Lung (tissue), 11 donors: ENCODE measurements at regions not wholly inside any gene's neighbourhood (a gene's known extent, or its start where the extent isn't known, plus 50 kb on each side); places are given as distances from the start of the nearest gene placed in this dataset.

Experiments used
- ATAC-seq: fragments of 200-7000 bp; cut with Tn5 transposase; one replicate; pipeline ENCODE4 v1.9.1; 2020; ENCODE audit warnings: moderate number of reproducible peaks; ENCODE audit not compliant: insufficient read depth, low FRiP score
- DNase-seq, 3 donors: peaks; one replicate each; pipeline ENCODE4 v3.0.0-alpha.2; 2013 to 2017
- H3K27ac ChIP-seq, 2 donors: one replicate each; pipeline ENCODE4 v1.5.1; 2013; ENCODE audit warnings: mild to moderate bottlenecking in 2 of 2, moderate library complexity in 2 of 2, control low read depth in 1 of 2, inconsistent platforms in 1 of 2, low read depth in 1 of 2, low read length in 1 of 2
- H3K27me3 ChIP-seq, 3 donors: one replicate each; pipeline ENCODE4 v1.5.1; 2013; ENCODE audit warnings: low read length in 2 of 3; ENCODE audit not compliant: control insufficient read depth in 3 of 3, insufficient read depth in 3 of 3
- H3K36me3 ChIP-seq, 4 donors: one replicate each; pipeline ENCODE4 v1.5.1; 2013; ENCODE audit warnings: low read length in 4 of 4, mild to moderate bottlenecking in 1 of 4, moderate library complexity in 1 of 4; ENCODE audit not compliant: control insufficient read depth in 4 of 4, insufficient read depth in 4 of 4
- H3K4me1 ChIP-seq, 5 donors: one replicate each; pipeline ENCODE4 v1.5.1; 2013; ENCODE audit warnings: low read length in 5 of 5, mild to moderate bottlenecking in 2 of 5, moderate library complexity in 1 of 5; ENCODE audit not compliant: control insufficient read depth in 5 of 5, insufficient read depth in 5 of 5
- H3K4me3 ChIP-seq: one replicate; pipeline ENCODE4 v1.5.1; 2013; ENCODE audit warnings: mild to moderate bottlenecking, control low read depth, moderate library complexity
- H3K9ac ChIP-seq, 2 donors: one replicate each; pipeline ENCODE4 v1.5.1; 2013; ENCODE audit warnings: low read length in 2 of 2, control low read depth in 1 of 2; ENCODE audit not compliant: insufficient read depth in 1 of 2
- H3K9me3 ChIP-seq, 4 donors: one replicate each; pipeline ENCODE4 v1.5.1; 2013; ENCODE audit warnings: low read length in 3 of 4, mild to moderate bottlenecking in 1 of 4, moderate library complexity in 1 of 4; ENCODE audit not compliant: control insufficient read depth in 4 of 4, insufficient read depth in 3 of 4
- WGBS, 2 donors: extraction: QIAGEN DNeasy Blood & Tissue Kit; methylation state at CpG; one replicate each; pipeline ENCODE4 v1.1.7; 2013; 5-methylcytosine and 5-hydroxymethylcytosine counted together
- TF ChIP-seq, protein P1 (sequence below): IDR thresholded peaks from 2 replicates; pipeline ENCODE4 v1.5.1; 2012; ENCODE audit warnings: mild to moderate bottlenecking; ENCODE audit errors: control extremely low read depth, extremely low read depth
- donor health status: control.
- donor health status: control.
- donor health status: Bipolar disorder and iron deficiency.
- donor health status: healthy.
- donor health status: DM: yes; HTN: yes; CAD: no.

GRCh38 chr3:43214616-43215015, 71.7 kb upstream of the SNRK start:
- Histone ChIP-seq H3K36me3 (no peaks in the 10 kb centered on the region), H3K9me3 (no peaks in the 10 kb centered on the region), H3K27ac (no peak overlapping the region), H3K27me3 (no peaks in the 10 kb centered on the region), H3K4me1 (peaks cover 0 to 9% (median 0%) of the 10 kb centered on the region in 5 donors), H3K9ac (no peak overlapping the region), H3K4me3 (no peak overlapping the region)
- TF ChIP-seq, protein P1, sequence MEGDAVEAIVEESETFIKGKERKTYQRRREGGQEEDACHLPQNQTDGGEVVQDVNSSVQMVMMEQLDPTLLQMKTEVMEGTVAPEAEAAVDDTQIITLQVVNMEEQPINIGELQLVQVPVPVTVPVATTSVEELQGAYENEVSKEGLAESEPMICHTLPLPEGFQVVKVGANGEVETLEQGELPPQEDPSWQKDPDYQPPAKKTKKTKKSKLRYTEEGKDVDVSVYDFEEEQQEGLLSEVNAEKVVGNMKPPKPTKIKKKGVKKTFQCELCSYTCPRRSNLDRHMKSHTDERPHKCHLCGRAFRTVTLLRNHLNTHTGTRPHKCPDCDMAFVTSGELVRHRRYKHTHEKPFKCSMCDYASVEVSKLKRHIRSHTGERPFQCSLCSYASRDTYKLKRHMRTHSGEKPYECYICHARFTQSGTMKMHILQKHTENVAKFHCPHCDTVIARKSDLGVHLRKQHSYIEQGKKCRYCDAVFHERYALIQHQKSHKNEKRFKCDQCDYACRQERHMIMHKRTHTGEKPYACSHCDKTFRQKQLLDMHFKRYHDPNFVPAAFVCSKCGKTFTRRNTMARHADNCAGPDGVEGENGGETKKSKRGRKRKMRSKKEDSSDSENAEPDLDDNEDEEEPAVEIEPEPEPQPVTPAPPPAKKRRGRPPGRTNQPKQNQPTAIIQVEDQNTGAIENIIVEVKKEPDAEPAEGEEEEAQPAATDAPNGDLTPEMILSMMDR: no peak
- DNase-seq: no peak
- WGBS, 2 donors: 84 to 92% methylated on average over 4 of the region's 4 CpGs
- ATAC-seq: no peak

DNA sequence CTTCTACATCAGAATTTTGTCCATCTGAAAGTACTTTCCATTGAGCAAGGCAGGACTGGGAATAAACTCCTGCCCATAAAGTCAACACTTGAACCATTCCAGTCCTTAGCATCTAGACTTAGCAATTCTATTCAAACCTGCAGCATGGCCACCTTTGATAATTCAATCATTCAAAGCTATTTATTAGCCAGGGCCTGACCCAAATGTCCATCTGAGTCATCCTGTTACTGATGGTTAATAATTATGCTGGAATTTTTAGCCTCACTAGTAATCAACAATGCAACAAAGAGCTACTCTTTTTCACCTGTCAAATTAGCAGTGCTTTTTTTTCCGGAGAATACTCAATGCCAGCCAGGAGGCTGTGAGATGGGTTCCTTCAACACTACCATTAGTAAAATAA, 72.7 kb upstream of the SNRK start:
- H3K36me3 ChIP-seq: no peaks in the 10 kb centered on the region
- H3K27ac ChIP-seq: no peak overlapping the region
- no peak for DNase-seq
- H3K4me3 ChIP-seq: no peak overlapping the region
- WGBS, 2 donors: 83 to 97% methylated on average over 1 of the region's 1 CpG
- no peak for ATAC-seq
- H3K27me3 ChIP-seq: no peaks in the 10 kb centered on the region
- no peak overlapping the region for H3K9ac ChIP-seq
- TF ChIP-seq, protein P1: no peak
- no peaks in the 10 kb centered on the region for H3K9me3 ChIP-seq
- peaks cover 0 to 9% (median 0%) of the 10 kb centered on the region in 5 donors for H3K4me1 ChIP-seq

- peaks cover 0 to 9% (median 0%) of the 10 kb centered on the region in 5 donors for H3K4me1 ChIP-seq
- DNase-seq: no peak
- WGBS, 2 donors: 92 to 94% methylated on average over 8 of the region's 8 CpGs
- H3K9ac ChIP-seq: no peak overlapping the region
- TF ChIP-seq, protein P1: no peak
- H3K27ac ChIP-seq: no peak overlapping the region
- H3K4me3 ChIP-seq: no peak overlapping the region
- no peak for ATAC-seq
- no peaks in the 10 kb centered on the region for H3K27me3 ChIP-seq
- no peaks in the 10 kb centered on the region for H3K9me3 ChIP-seq
- H3K36me3 ChIP-seq: no peaks in the 10 kb centered on the region
These were observed 73.3 kb upstream of the SNRK start for GRCh38 chr3:43212914-43213611.

DNA sequence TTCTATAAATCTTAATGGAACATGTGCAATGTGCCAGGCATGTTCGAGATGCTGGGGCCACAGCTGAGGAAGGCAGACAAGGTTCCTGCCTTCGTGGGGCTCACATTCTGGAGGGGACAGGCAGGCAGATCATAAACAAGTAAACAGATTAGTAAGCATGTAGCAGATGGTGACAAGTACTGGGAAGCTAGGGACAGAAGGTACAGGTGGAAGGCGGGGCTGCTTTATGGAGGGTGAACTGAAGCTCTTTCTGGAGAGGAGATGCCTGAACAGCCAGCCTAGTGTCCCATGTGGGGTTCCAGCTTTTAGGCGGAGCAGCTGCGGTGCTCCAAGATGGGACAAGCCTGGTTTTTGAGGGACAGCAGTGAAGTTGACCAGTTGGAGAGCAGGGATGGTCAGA, 74.7 kb upstream of the SNRK start:
- no peak for DNase-seq
- H3K27me3 ChIP-seq: no peaks in the 10 kb centered on the region
- no peaks in the 10 kb centered on the region for H3K9me3 ChIP-seq
- H3K36me3 ChIP-seq: no peaks in the 10 kb centered on the region
- WGBS, 2 donors: 96 to 98% methylated on average over 5 of the region's 5 CpGs
- peaks cover 0 to 9% (median 0%) of the 10 kb centered on the region in 5 donors for H3K4me1 ChIP-seq
- no peak overlapping the region for H3K27ac ChIP-seq
- TF ChIP-seq, protein P1: no peak
- no peak overlapping the region for H3K9ac ChIP-seq
- no peak overlapping the region for H3K4me3 ChIP-seq
- ATAC-seq: no peak
